ENCODE measurements at regions not wholly inside any gene's neighbourhood (a gene's known extent, or its start where the extent isn't known, plus 50 kb on each side); places are given as distances from the start of the nearest gene placed in this dataset.

GRCh38 chrX:134167591-134168203 is 69.3 kb upstream of the CCDC160 start (continued):
- no peak for TF ChIP-seq ZNF169 (tag by site-specific recombination; IDR thresholded peaks at IDR 0.05)

- ChIA-PET POLR2A (interaction anchor here (0.6 kb wide), 1 partner anchor 13 kb away, joined by 4 read pairs; no protein-coding TSS in a partner anchor), CTCF (no interaction called here)
- peak overlapping the region; percentile 45 for H3K4me3 ChIP-seq (ENCODE audit: low read depth, low read length)
- H3K27ac ChIP-seq (ENCODE audit: extremely low read depth, low read depth, low read length): peak overlapping the region; percentile 59; the same call in 1 of the 2 replicates
- H3K36me3 ChIP-seq (ENCODE audit: control insufficient read depth in 2 of 2, insufficient read depth in 1 of 2, low read length in 2 of 2): no peaks in the 10 kb centered on the region
- H3K9me3 ChIP-seq (ENCODE audit: control insufficient read depth, insufficient read depth, low read depth, low read length): peaks cover 2% of the 10 kb centered on the region; the same call in 1 of the 2 replicates
- no peaks in the 10 kb centered on the region for H3K4me1 ChIP-seq (ENCODE audit: control insufficient read depth, insufficient read depth, low read length)
- peak; percentile 22; the same call in 1 of the 2 replicates for TF ChIP-seq ZBTB17 (tag by site-specific recombination; IDR thresholded peaks at IDR 0.05)
- peak; percentile 63 for TF ChIP-seq SP2 (tag by site-specific recombination; IDR thresholded peaks at IDR 0.05)
- TF ChIP-seq BCL6B (tag by site-specific recombination; IDR thresholded peaks at IDR 0.05): peak; percentile 19; the same call in 1 of the 2 replicates
- TF ChIP-seq ZNF335 (tag by site-specific recombination; conservative IDR thresholded peaks at IDR 0.05): peak; percentile 19
- TF ChIP-seq ZNF18 (tag by site-specific recombination; IDR thresholded peaks at IDR 0.05): peak; percentile 89
- no peak for TF ChIP-seq ZSCAN5A (tag by site-specific recombination; IDR thresholded peaks at IDR 0.05)
- TF ChIP-seq ZNF202 (tag by site-specific recombination; IDR thresholded peaks at IDR 0.05; ENCODE audit: borderline replicate concordance): 0 out of 2 replicates have a peak, but pooled peaks have one; percentile 54
- TF ChIP-seq ZBTB26 (tag by site-specific recombination; optimal IDR thresholded peaks at IDR 0.05): peak; percentile 69
- TF ChIP-seq ZNF350 (tag by site-specific recombination; IDR thresholded peaks at IDR 0.05): no peak
- TF ChIP-seq PATZ1 (tag by site-specific recombination; IDR thresholded peaks at IDR 0.05): peak; percentile 51; the same call in 1 of the 2 replicates
- peak; percentile 67 for TF ChIP-seq SP3 (tag by site-specific recombination; IDR thresholded peaks at IDR 0.05)
- TF ChIP-seq EGR2 (tag by site-specific recombination; IDR thresholded peaks at IDR 0.05; ENCODE audit: low read depth): peak; percentile 44
- TF ChIP-seq ZNF580 (tag by site-specific recombination; IDR thresholded peaks at IDR 0.05): peak; percentile 57; the same call in 1 of the 2 replicates
- peak; percentile 68 for TF ChIP-seq ZNF76 (tag by site-specific recombination; IDR thresholded peaks at IDR 0.05; ENCODE audit: borderline replicate concordance, low read depth)
- TF ChIP-seq PBX3 (CRISPR knock-in tag; IDR thresholded peaks at IDR 0.05): no peak
- no peak for TF ChIP-seq ZNF510 (tag by site-specific recombination; IDR thresholded peaks at IDR 0.05; ENCODE audit: insufficient replicate concordance)
- TF ChIP-seq KLF9 (tag by site-specific recombination; IDR thresholded peaks at IDR 0.05; ENCODE audit: low read depth): peak; percentile 32; the same call in 1 of the 2 replicates
- peak; percentile 79 for TF ChIP-seq ZNF398 (tag by site-specific recombination; IDR thresholded peaks at IDR 0.05)
Observed at GRCh38 chrX:134171661-134172587, 65.1 kb upstream of the CCDC160 start.

All from HEK293 (cell line).